OCI-LY1 (cell line): ENCODE measurements at regions not wholly inside any gene's neighbourhood (a gene's known extent, or its start where the extent isn't known, plus 50 kb on each side); places are given as distances from the start of the nearest gene placed in this dataset.

Experiments used
- H2AFZ ChIP-seq: fragments of 200-600 bp; sonication (generic), shearing (Covaris generic); 2 replicates; pipeline ENCODE4 v1.6.0; 2014; ENCODE audit warnings: antibody characterized with exemption, mild to moderate bottlenecking, low read length
- H3F3A ChIP-seq: fragments of 200-600 bp; sonication (generic), shearing (Covaris generic); 2 replicates; pipeline ENCODE4 v1.6.0; 2014; ENCODE audit warnings: mild to moderate bottlenecking, antibody characterized with exemption, low read length, moderate library complexity; ENCODE audit not compliant: insufficient read depth
- H3K27ac ChIP-seq: fragments of 200-600 bp; sonication (generic); 2 replicates; pipeline ENCODE4 v1.5.1; 2014; ENCODE audit warnings: low read length, mixed run types, mild to moderate bottlenecking, low read depth; ENCODE audit not compliant: poor library complexity, severe bottlenecking
- H3K27me3 ChIP-seq: fragments of 200-600 bp; sonication (generic); 2 replicates; pipeline ENCODE4 v1.6.0; 2014; ENCODE audit warnings: antibody characterized with exemption, mild to moderate bottlenecking, low read length, moderate library complexity; ENCODE audit not compliant: insufficient read depth
- H3K36me3 ChIP-seq: fragments of 200-600 bp; sonication (generic); 2 replicates; pipeline ENCODE4 v1.6.1; 2014; ENCODE audit warnings: mild to moderate bottlenecking, antibody characterized with exemption, low read length, moderate library complexity, mixed read lengths; ENCODE audit not compliant: insufficient read depth
- H3K4me1 ChIP-seq: fragments of 200-600 bp; sonication (generic); 2 replicates; pipeline ENCODE4 v1.5.1; 2014; ENCODE audit warnings: mild to moderate bottlenecking, low read length, moderate library complexity; ENCODE audit not compliant: insufficient read depth, severe bottlenecking
- H3K4me2 ChIP-seq: fragments of 200-600 bp; sonication (generic), shearing (Covaris generic); 2 replicates; pipeline ENCODE4 v1.6.1; 2014; ENCODE audit warnings: low read length
- H3K4me3 ChIP-seq: fragments of 200-600 bp; sonication (generic); 2 replicates; pipeline ENCODE4 v1.5.1; 2014; ENCODE audit warnings: low read length, low read depth, mild to moderate bottlenecking, mixed read lengths; ENCODE audit not compliant: poor library complexity, severe bottlenecking
- H3K79me2 ChIP-seq: fragments of 200-600 bp; shearing (Covaris generic); 2 replicates; pipeline ENCODE4 v1.6.1; 2016; ENCODE audit warnings: mixed run types, low read length, mixed read lengths; ENCODE audit not compliant: insufficient read depth
- H3K9ac ChIP-seq: fragments of 200-600 bp; sonication (generic), shearing (Covaris generic); 2 replicates; pipeline ENCODE4 v1.6.1; 2014; ENCODE audit warnings: mild to moderate bottlenecking, low read length, mixed read lengths
- H3K9me2 ChIP-seq: fragments of 200-600 bp; sonication (generic), shearing (Covaris generic); 2 replicates; pipeline ENCODE4 v1.6.1; 2014; ENCODE audit warnings: low read depth, mild to moderate bottlenecking, low read length, mixed read lengths
- H3K9me3 ChIP-seq: fragments of 200-600 bp; shearing (Covaris generic); 2 replicates; pipeline ENCODE4 v1.6.1; 2014; ENCODE audit warnings: low read length, mixed read lengths
- H4K20me1 ChIP-seq: fragments of 200-600 bp; sonication (generic), shearing (Covaris generic); 2 replicates; pipeline ENCODE4 v1.6.0; 2016; ENCODE audit warnings: mild to moderate bottlenecking, low read length; ENCODE audit not compliant: insufficient read depth
- CTCF ChIP-seq: fragments of 200-600 bp; sonication (generic), shearing (Covaris generic); IDR thresholded peaks from 2 replicates; pipeline ENCODE4 v1.5.1; 2017; ENCODE audit warnings: mild to moderate bottlenecking, antibody characterized with exemption, low read length, moderate library complexity, mixed read lengths
- EZH2 ChIP-seq: fragments of 200-600 bp; sonication (generic), shearing (Covaris generic); IDR thresholded peaks from 2 replicates; pipeline ENCODE4 v1.8.0; 2017; ENCODE audit warnings: borderline replicate concordance, mixed run types, mild to moderate bottlenecking, antibody characterized with exemption, low read length, moderate library complexity, mixed read lengths

DNA sequence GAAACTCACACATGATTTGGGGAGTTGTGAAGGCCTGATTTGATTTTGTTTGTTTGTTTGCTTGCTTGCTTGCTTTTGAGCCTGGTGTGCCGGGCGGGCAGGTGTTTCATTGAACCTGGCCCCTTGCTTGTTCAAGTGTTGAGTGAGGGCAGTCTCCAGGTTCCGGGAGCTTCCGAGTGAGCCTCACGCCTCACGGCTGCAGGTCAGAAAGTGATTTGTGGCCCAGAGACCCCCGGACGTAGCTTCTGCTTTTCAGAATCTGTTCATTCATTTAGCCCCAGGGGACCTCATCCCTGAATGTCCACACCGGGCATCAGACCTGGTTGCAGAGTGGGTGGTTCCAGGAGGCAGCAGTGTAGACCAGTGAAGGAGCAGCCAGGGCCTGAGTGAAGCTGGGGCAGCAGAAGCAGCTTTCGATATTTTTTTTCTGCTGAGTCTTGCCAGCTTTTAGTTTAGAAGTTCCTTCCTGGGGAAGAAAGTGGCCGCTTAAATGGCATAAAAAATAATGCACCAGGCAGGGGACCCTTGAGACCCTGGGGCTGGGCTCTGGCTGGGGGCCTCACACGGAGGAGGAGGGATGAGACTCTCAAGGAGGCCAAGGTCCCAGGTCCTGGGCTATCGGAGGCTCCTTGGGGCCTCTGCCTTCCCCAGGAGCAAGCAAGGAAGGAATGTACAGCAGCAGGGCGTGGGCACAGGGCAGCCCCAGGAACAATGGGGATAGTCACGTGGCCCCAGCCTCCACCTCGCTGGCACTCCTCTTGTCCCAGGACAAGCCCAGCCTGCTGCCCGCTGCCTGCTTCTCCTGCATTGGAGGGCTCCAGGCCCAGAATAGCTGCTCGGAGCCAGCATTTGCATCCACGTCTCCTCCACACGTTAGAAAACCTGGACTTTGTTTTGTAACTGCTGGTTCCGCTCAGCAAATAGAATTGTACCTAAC, 89.2 kb upstream of the BHLHE23 start:
- Histone ChIP-seq H3F3A (no peaks in the 10 kb centered on the region), H4K20me1 (no peaks in the 10 kb centered on the region), H2AFZ (no peak overlapping the region), H3K27ac (no peak overlapping the region), H3K27me3 (0 out of 2 replicates have a peak, but pooled peaks cover 5% of the 10 kb centered on the region), H3K4me3 (no peak overlapping the region), H3K9me2 (no peaks in the 10 kb centered on the region), H3K79me2 (no peaks in the 10 kb centered on the region), H3K9me3 (no peaks in the 10 kb centered on the region), H3K4me1 (no peaks in the 10 kb centered on the region), H3K36me3 (no peaks in the 10 kb centered on the region), H3K4me2 (no peak overlapping the region), H3K9ac (no peak overlapping the region)
- TF ChIP-seq EZH2 (no peak), CTCF (no peak)

DNA sequence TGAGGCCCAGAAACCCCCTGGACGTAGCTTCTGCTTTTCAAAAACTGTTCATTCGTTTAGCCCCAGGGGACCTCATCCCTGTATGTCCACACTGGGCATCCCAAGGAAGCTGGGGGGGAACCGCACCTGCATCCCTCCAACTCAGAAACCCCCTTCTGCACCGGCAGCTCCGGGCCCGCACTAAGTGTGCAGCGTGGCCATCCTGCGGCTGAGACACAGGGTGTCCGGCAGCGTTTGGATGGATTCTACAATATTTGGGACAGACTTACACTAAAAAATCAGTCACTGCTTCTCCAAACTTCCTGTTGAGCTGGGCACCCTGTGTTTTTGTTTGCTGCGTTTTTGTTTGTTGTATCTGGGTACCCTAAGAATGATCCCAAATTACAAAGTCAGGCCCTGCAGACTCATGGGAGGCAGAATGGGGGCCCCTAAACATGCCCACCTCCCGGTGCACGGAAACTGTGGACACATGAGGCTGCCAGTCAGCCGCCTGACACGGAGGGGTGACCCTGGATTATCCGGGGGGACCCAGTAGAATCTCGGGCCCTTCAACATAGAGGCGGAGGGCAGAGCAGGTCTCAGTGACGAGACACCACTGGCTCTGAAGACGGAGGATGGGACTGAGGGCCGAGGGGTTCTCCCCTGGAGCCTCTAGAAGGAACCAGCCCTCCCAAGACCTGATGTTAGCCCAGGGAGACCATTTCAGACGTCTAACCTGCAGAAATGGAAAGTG, 88.2 kb upstream of the BHLHE23 start:
- Histone ChIP-seq H3K36me3 (no peaks in the 10 kb centered on the region), H3K9me3 (no peaks in the 10 kb centered on the region), H3K4me3 (no peak overlapping the region), H3K27me3 (0 out of 2 replicates have a peak, but pooled peaks cover 5% of the 10 kb centered on the region), H3K27ac (no peak overlapping the region), H3K9me2 (no peaks in the 10 kb centered on the region), H3K4me1 (no peaks in the 10 kb centered on the region), H3K79me2 (no peaks in the 10 kb centered on the region), H3F3A (no peaks in the 10 kb centered on the region), H2AFZ (no peak overlapping the region), H4K20me1 (no peaks in the 10 kb centered on the region), H3K9ac (no peak overlapping the region), H3K4me2 (no peak overlapping the region)
- no peak for TF ChIP-seq CTCF
- no peak for TF ChIP-seq EZH2

- no peak overlapping the region for H2AFZ ChIP-seq
- H3K27me3 ChIP-seq = 0 out of 2 replicates have a peak, but pooled peaks cover 5% of the 10 kb centered on the region
- no peaks in the 10 kb centered on the region for H4K20me1 ChIP-seq
- H3K9me3 ChIP-seq = no peaks in the 10 kb centered on the region
- H3K4me2 ChIP-seq = no peak overlapping the region
- H3F3A ChIP-seq = no peaks in the 10 kb centered on the region
- TF ChIP-seq CTCF (no peak), EZH2 (no peak)
- no peaks in the 10 kb centered on the region for H3K9me2 ChIP-seq
- no peaks in the 10 kb centered on the region for H3K36me3 ChIP-seq
- no peaks in the 10 kb centered on the region for H3K4me1 ChIP-seq
- no peaks in the 10 kb centered on the region for H3K79me2 ChIP-seq
- no peak overlapping the region for H3K9ac ChIP-seq
- H3K27ac ChIP-seq = no peak overlapping the region
- no peak overlapping the region for H3K4me3 ChIP-seq
Observed at GRCh38 chr20:63093966-63094766, 87.4 kb upstream of the BHLHE23 start.
